SK-N-SH (cell line): ENCODE measurements at regions not wholly inside any gene's neighbourhood (a gene's known extent, or its start where the extent isn't known, plus 50 kb on each side); places are given as distances from the start of the nearest gene placed in this dataset.

Source experiments
- CTCF ChIA-PET: fragments of 300-600, 350-600 bp; formaldehyde crosslinking; extraction: SDS; loops from one replicate; lab custom pipeline; 2021; lab: Yijun Ruan, JAX
- POLR2A ChIA-PET: fragments of 350-600 bp; sonication (Branson Sonifier 250); formaldehyde crosslinking; extraction: SDS; loops from one replicate; lab custom pipeline; 2020; ENCODE audit warnings: antibody characterized with exemption, inconsistent platforms; lab: Yijun Ruan, JAX
- DNase-seq: peaks from one replicate; pipeline ENCODE4 v3.0.0; 2012
- H2AFZ ChIP-seq: fragments of 200-600 bp; sonication (generic); 2 replicates; pipeline ENCODE4 v1.8.1; 2016; ENCODE audit warnings: antibody characterized with exemption, mild to moderate bottlenecking, low read depth
- H3F3A ChIP-seq: fragments of 200-600 bp; sonication (generic); replicated peaks from 2 replicates; pipeline ENCODE3; 2016; ENCODE audit warnings: antibody characterized with exemption, mild to moderate bottlenecking; ENCODE audit not compliant: insufficient read depth
- H3K27ac ChIP-seq, 2 experiments: fragments of 200-500 bp in 1 of 2; fragments of 200-600 bp in 1 of 2; sonication (Bioruptor generic) in 1 of 2; sonication (generic), shearing (Covaris generic) in 1 of 2; 2 replicates each; pipeline versions ENCODE4 v1.5.1 to v1.6.1; 2014 to 2016; ENCODE audit warnings: low read depth in 2 of 2, inconsistent platforms in 1 of 2, low read length in 1 of 2, mild to moderate bottlenecking in 1 of 2, mixed read lengths in 1 of 2
- H3K27me3 ChIP-seq: fragments of 200-600 bp; sonication (generic), shearing (Covaris generic); 2 replicates; pipeline ENCODE4 v1.6.1; 2016; ENCODE audit warnings: mixed run types; ENCODE audit not compliant: insufficient read depth
- H3K36me3 ChIP-seq, 2 experiments: fragments of 200-500 bp in 1 of 2; fragments of 200-600 bp in 1 of 2; sonication (Bioruptor generic) in 1 of 2; sonication (generic) in 1 of 2; replicated peaks in 1 of 2; 2 replicates each; pipeline versions ENCODE3 to v1.5.1; 2014 to 2016; ENCODE audit warnings: low read length in 1 of 2, mild to moderate bottlenecking in 1 of 2; ENCODE audit not compliant: insufficient read depth in 2 of 2, control insufficient read depth in 1 of 2
- H3K4me1 ChIP-seq, 2 experiments: fragments of 200-500 bp in 1 of 2; fragments of 200-600 bp in 1 of 2; sonication (Bioruptor generic) in 1 of 2; sonication (generic), shearing (Covaris generic) in 1 of 2; 2 replicates each; pipeline versions ENCODE4 v1.5.1 to v1.6.1; 2014 to 2016; ENCODE audit warnings: low read depth in 1 of 2, low read length in 1 of 2, mixed run types in 1 of 2; ENCODE audit not compliant: insufficient read depth in 2 of 2, control insufficient read depth in 1 of 2
- H3K4me2 ChIP-seq: fragments of 200-600 bp; sonication (generic), shearing (Covaris generic); 2 replicates; pipeline ENCODE4 v1.6.1; 2017; ENCODE audit warnings: mixed run types
- H3K4me3 ChIP-seq, 2 experiments: fragments of 200-500 bp in 1 of 2; fragments of 200-600 bp in 1 of 2; sonication (Bioruptor generic) in 1 of 2; sonication (generic), shearing (Covaris generic) in 1 of 2; 2 replicates each; pipeline versions ENCODE4 v1.5.1 to v1.8.1; 2014 to 2016; ENCODE audit warnings: low read depth in 2 of 2, inconsistent platforms in 1 of 2, low read length in 1 of 2, mild to moderate bottlenecking in 1 of 2, mixed read lengths in 1 of 2, moderate library complexity in 1 of 2
- H3K79me2 ChIP-seq: fragments of 200-600 bp; sonication (generic); 2 replicates; pipeline ENCODE4 v1.8.1; 2017; ENCODE audit warnings: mild to moderate bottlenecking; ENCODE audit not compliant: insufficient read depth
- H3K9ac ChIP-seq: fragments of 200-600 bp; sonication (generic); 2 replicates; pipeline ENCODE4 v1.6.1; 2017; ENCODE audit warnings: mixed run types
- H3K9me2 ChIP-seq: fragments of 200-600 bp; sonication (generic); 2 replicates; pipeline ENCODE4 v1.6.1; 2017; ENCODE audit warnings: mixed run types
- H3K9me3 ChIP-seq: fragments of 200-600 bp; sonication (generic); 2 replicates; pipeline ENCODE4 v1.6.1; 2017; ENCODE audit warnings: mixed run types, mild to moderate bottlenecking, moderate library complexity
- H4K20me1 ChIP-seq: fragments of 200-600 bp; sonication (generic); 2 replicates; pipeline ENCODE4 v1.6.1; 2017; ENCODE audit warnings: mild to moderate bottlenecking, mixed run types; ENCODE audit not compliant: insufficient read depth
- CHD2 ChIP-seq: fragments of 150-350 bp; IDR thresholded peaks from 2 replicates; pipeline ENCODE4 v1.6.1; 2018; ENCODE audit warnings: low read length; ENCODE audit not compliant: partially characterized antibody
- CTCF ChIP-seq: fragments of 200-600 bp; sonication (generic); IDR thresholded peaks from 2 replicates; pipeline ENCODE4 v1.6.1; 2017; ENCODE audit warnings: antibody characterized with exemption, mild to moderate bottlenecking, moderate library complexity
- ELF1 ChIP-seq: IDR thresholded peaks from 2 replicates; pipeline ENCODE4 v1.4.0; 2012
- FOSL2 ChIP-seq: IDR thresholded peaks from 2 replicates; pipeline ENCODE4 v1.4.0; 2012; ENCODE audit warnings: low read depth, mild to moderate bottlenecking, moderate library complexity, borderline replicate concordance
- FOXM1 ChIP-seq: IDR thresholded peaks from 2 replicates; pipeline ENCODE4 v1.4.0; 2012; ENCODE audit warnings: low read depth, mild to moderate bottlenecking
- GABPA ChIP-seq: IDR thresholded peaks from 2 replicates; pipeline ENCODE4 v1.4.0; 2012; ENCODE audit warnings: low read depth, mild to moderate bottlenecking
- GATA2 ChIP-seq: sonication (generic); formaldehyde crosslinking; IDR thresholded peaks from 2 replicates; pipeline ENCODE4 v1.5.0; 2020; ENCODE audit warnings: mild to moderate bottlenecking, missing genetic modification reagents
- IRF3 ChIP-seq: fragments of 150-350 bp; IDR thresholded peaks from 2 replicates; pipeline ENCODE4 v1.6.1; 2016; ENCODE audit warnings: mild to moderate bottlenecking, low read depth, low read length
- JUND ChIP-seq: IDR thresholded peaks from 2 replicates; pipeline ENCODE4 v1.4.0; 2012
- MAX ChIP-seq: IDR thresholded peaks from 2 replicates; pipeline ENCODE4 v1.4.0; 2012; ENCODE audit warnings: low read depth
- PBX3 ChIP-seq: IDR thresholded peaks from 2 replicates; pipeline ENCODE4; 2012
- POLR2AphosphoS5 ChIP-seq: IDR thresholded peaks from 2 replicates; pipeline ENCODE4 v1.6.1; 2012; ENCODE audit warnings: low read depth, low read length
- RFX5 ChIP-seq: IDR thresholded peaks from 2 replicates; pipeline ENCODE4 v1.6.1; 2012; ENCODE audit warnings: mild to moderate bottlenecking, improper control_type of control experiment, low read length
- SIN3A ChIP-seq: IDR thresholded peaks from 2 replicates; pipeline ENCODE4 v1.6.1; 2012; ENCODE audit warnings: low read depth, mild to moderate bottlenecking, low read length, moderate library complexity, borderline replicate concordance
- USF2 ChIP-seq: fragments of 150-350 bp; IDR thresholded peaks from 2 replicates; pipeline ENCODE4 v1.6.1; 2017; ENCODE audit warnings: antibody characterized with exemption, low read length, low read depth, borderline replicate concordance
- YY1 ChIP-seq: IDR thresholded peaks from 2 replicates; pipeline ENCODE4 v1.4.0; 2012; ENCODE audit warnings: low read depth, mild to moderate bottlenecking
- WGBS: methylation state at CpG from one replicate; pipeline ENCODE4 v1.1.6; 2017; ENCODE audit warnings: low lambda C conversion rate; 5-methylcytosine and 5-hydroxymethylcytosine counted together

GRCh38 chr2:62314291-62314690, 118.4 kb downstream of the B3GNT2 start:
- Histone ChIP-seq H3K4me2 (no peak overlapping the region), H3K9ac (no peak overlapping the region), H3K27me3 (no peaks in the 10 kb centered on the region)
- no peak for TF ChIP-seq MAX
- no peak for TF ChIP-seq GATA2
- TF ChIP-seq RFX5, result no peak
- no peak for TF ChIP-seq SIN3A
- no peak for TF ChIP-seq GABPA
- no peak for TF ChIP-seq ELF1
- no peak for TF ChIP-seq JUND
- TF ChIP-seq USF2, result no peak
- no peak for TF ChIP-seq POLR2AphosphoS5
- no peak for TF ChIP-seq CHD2
- TF ChIP-seq YY1, result no peak
- TF ChIP-seq CTCF, result no peak
- TF ChIP-seq FOSL2, result no peak
- no peak for TF ChIP-seq FOXM1
- no peak for TF ChIP-seq IRF3
- no peak for TF ChIP-seq PBX3
- TF ChIP-seq, all 33 proteins: peak for 0
- Histone ChIP-seq H3K9me3 (no peaks in the 10 kb centered on the region), H3K79me2 (no peaks in the 10 kb centered on the region), H4K20me1 (no peaks in the 10 kb centered on the region), H3K9me2 (no peaks in the 10 kb centered on the region), H3F3A (no peaks in the 10 kb centered on the region), H3K4me1 (peaks cover 0 to 12% of the 10 kb centered on the region in 2 experiments; a peak in 2 of 4 replicates), H2AFZ (no peak overlapping the region), H3K27ac (no peak overlapping the region), H3K36me3 (no peaks in the 10 kb centered on the region), H3K4me3 (no peak overlapping the region)
- WGBS, result 54% methylated on average over 2 of the region's 2 CpGs
- no peak for DNase-seq
- ChIA-PET POLR2A (no interaction called here), CTCF (no interaction called here)
